ENCODE measurements at regions not wholly inside any gene's neighbourhood (a gene's known extent, or its start where the extent isn't known, plus 50 kb on each side); places are given as distances from the start of the nearest gene placed in this dataset.

- no peak for DNase-seq
Measured at GRCh38 chr2:120597595-120598193, 138.0 kb upstream of the GLI2 start.

GRCh38 chr2:120598416-120598815, 137.3 kb upstream of the GLI2 start:
- DNase-seq = no peak

- DNase-seq = no peak
Measured at GRCh38 chr2:120599072-120599471, 136.6 kb upstream of the GLI2 start.

GRCh38 chr2:120599656-120600055, 136.0 kb upstream of the GLI2 start:
- DNase-seq = no peak

- no peak for DNase-seq
Measured at GRCh38 chr2:120600335-120600734, 135.3 kb upstream of the GLI2 start.

GRCh38 chr2:120600786-120601185, 134.9 kb upstream of the GLI2 start:
- DNase-seq = no peak

- no peak for DNase-seq
Measured at GRCh38 chr2:120601566-120601965, 134.1 kb upstream of the GLI2 start.

- no peak for DNase-seq
Measured at GRCh38 chr2:120602251-120602650, 133.4 kb upstream of the GLI2 start.

GRCh38 chr2:120604767-120605166, 130.9 kb upstream of the GLI2 start:
- no peak for DNase-seq

- no peak for DNase-seq
Measured at GRCh38 chr2:120605231-120605935, 130.3 kb upstream of the GLI2 start.

- no peak for DNase-seq
Measured at GRCh38 chr2:120606280-120606679, 129.4 kb upstream of the GLI2 start.

GRCh38 chr2:120606931-120607330, 128.7 kb upstream of the GLI2 start:
- DNase-seq = no peak

GRCh38 chr2:120607506-120607905, 128.2 kb upstream of the GLI2 start:
- DNase-seq = no peak

- DNase-seq = no peak
Measured at GRCh38 chr2:120607996-120608395, 127.7 kb upstream of the GLI2 start.

- DNase-seq = no peak
Measured at GRCh38 chr2:120609826-120610395, 125.8 kb upstream of the GLI2 start.

GRCh38 chr2:120611016-120611415, 124.7 kb upstream of the GLI2 start:
- no peak for DNase-seq

- no peak for DNase-seq
Measured at GRCh38 chr2:120611961-120612360, 123.7 kb upstream of the GLI2 start.

GRCh38 chr2:120612471-120612870, 123.2 kb upstream of the GLI2 start:
- no peak for DNase-seq

- DNase-seq = no peak
Measured at GRCh38 chr2:120612931-120613330, 122.7 kb upstream of the GLI2 start.

GRCh38 chr2:120613742-120614571, 121.7 kb upstream of the GLI2 start:
- no peak for DNase-seq

GRCh38 chr2:120614901-120615300, 120.8 kb upstream of the GLI2 start:
- DNase-seq = no peak

GRCh38 chr2:120616261-120616660, 119.4 kb upstream of the GLI2 start:
- DNase-seq = no peak

- no peak for DNase-seq
Measured at GRCh38 chr2:120617055-120617454, 118.6 kb upstream of the GLI2 start.

GRCh38 chr2:120618830-120619229, 116.8 kb upstream of the GLI2 start:
- DNase-seq = no peak
